SIG-M5 treated with dmso at 0.1 percent for 504 hours (cell line): ENCODE measurements at regions not wholly inside any gene's neighbourhood (a gene's known extent, or its start where the extent isn't known, plus 50 kb on each side); places are given as distances from the start of the nearest gene placed in this dataset.

Source experiments
- DNase-seq: peaks from one replicate; lab custom pipeline; 2025; ENCODE audit not compliant: unreplicated experiment; lab: John Stamatoyannopoulos, UW

- no peak for DNase-seq
Observed at GRCh38 chr1:194228427-194228826, 1042.0 kb upstream of the B3GALT2 start.

- no peak for DNase-seq
Observed at GRCh38 chr1:194227161-194227560, 1040.7 kb upstream of the B3GALT2 start.

- DNase-seq = peak; percentile 92
Observed at GRCh38 chr1:194225821-194226220, 1039.4 kb upstream of the B3GALT2 start.

- DNase-seq = peak; percentile 13
Observed at GRCh38 chr1:194223596-194223995, 1037.2 kb upstream of the B3GALT2 start.

- DNase-seq = no peak
Observed at GRCh38 chr1:194215448-194215847, 1029.0 kb upstream of the B3GALT2 start.

GRCh38 chr1:194214735-194215134, 1028.3 kb upstream of the B3GALT2 start:
- DNase-seq = no peak

GRCh38 chr1:194209920-194210319, 1023.5 kb upstream of the B3GALT2 start:
- no peak for DNase-seq

- no peak for DNase-seq
Observed at GRCh38 chr1:194208674-194209073, 1022.3 kb upstream of the B3GALT2 start.

- no peak for DNase-seq
Observed at GRCh38 chr1:194196562-194196961, 1010.1 kb upstream of the B3GALT2 start.

GRCh38 chr1:194194724-194195123, 1008.3 kb upstream of the B3GALT2 start:
- DNase-seq = no peak

- no peak for DNase-seq
Observed at GRCh38 chr1:194184974-194185373, 998.6 kb upstream of the B3GALT2 start.

GRCh38 chr1:194184425-194184824, 998.0 kb upstream of the B3GALT2 start:
- DNase-seq = no peak

- DNase-seq = no peak
Observed at GRCh38 chr1:194181845-194182244, 995.4 kb upstream of the B3GALT2 start.

GRCh38 chr1:194176212-194176611, 989.8 kb upstream of the B3GALT2 start:
- no peak for DNase-seq

- no peak for DNase-seq
Observed at GRCh38 chr1:194175251-194175650, 988.8 kb upstream of the B3GALT2 start.

- DNase-seq = no peak
Observed at GRCh38 chr1:194174528-194174927, 988.1 kb upstream of the B3GALT2 start.

GRCh38 chr1:194171596-194171995, 985.2 kb upstream of the B3GALT2 start:
- no peak for DNase-seq

- no peak for DNase-seq
Observed at GRCh38 chr1:194167956-194168640, 981.7 kb upstream of the B3GALT2 start.

GRCh38 chr1:194164755-194165154, 978.3 kb upstream of the B3GALT2 start:
- no peak for DNase-seq

- no peak for DNase-seq
Observed at GRCh38 chr1:194161591-194161990, 975.2 kb upstream of the B3GALT2 start.

GRCh38 chr1:194159941-194160340, 973.5 kb upstream of the B3GALT2 start:
- DNase-seq = no peak

- DNase-seq = no peak
Observed at GRCh38 chr1:194155962-194156361, 969.5 kb upstream of the B3GALT2 start.

- DNase-seq = no peak
Observed at GRCh38 chr1:194151056-194151455, 964.6 kb upstream of the B3GALT2 start.
